Activated T-cell treated with anti-CD3 and anti-CD28 coated beads, Interleukin-2, amount 50 U/mL, for 72 hours (primary cell): ENCODE measurements at regions not wholly inside any gene's neighbourhood (a gene's known extent, or its start where the extent isn't known, plus 50 kb on each side); places are given as distances from the start of the nearest gene placed in this dataset.

Experiments
- ATAC-seq, 2 donors: fragments of 150-1000 bp; cut with Tn5 transposase; replicated peaks in 1 of 2; 2 replicates each; pipeline ENCODE4 v1.10.0; 2021; ENCODE audit warnings: moderate library complexity in 2 of 2, mild to moderate bottlenecking in 1 of 2
- DNase-seq, 2 donors: peaks; one replicate each; pipeline ENCODE4 v3.0.0; 2021 to 2022; ENCODE audit warnings: mixed read lengths in 1 of 2
- H3K27ac Mint-ChIP-seq: one replicate; pipeline ENCODE4 v1.8.0; 2022; ENCODE audit warnings: mild to moderate bottlenecking, moderate library complexity, mixed read lengths
- H3K27me3 Mint-ChIP-seq: one replicate; pipeline ENCODE4 v1.8.0; 2022; ENCODE audit warnings: low read depth, mixed read lengths
- H3K36me3 Mint-ChIP-seq, 2 donors: one replicate each; pipeline ENCODE4 v1.8.0; 2022; ENCODE audit warnings: mixed read lengths in 2 of 2, mild to moderate bottlenecking in 1 of 2; ENCODE audit not compliant: insufficient read depth in 2 of 2
- H3K4me1 Mint-ChIP-seq: one replicate; pipeline ENCODE4 v1.8.0; 2022; ENCODE audit warnings: low read depth, mixed read lengths
- H3K4me3 Mint-ChIP-seq, 2 donors: one replicate each; pipeline ENCODE4 v1.8.0; 2022; ENCODE audit warnings: mild to moderate bottlenecking in 2 of 2, mixed read lengths in 2 of 2, moderate library complexity in 2 of 2
- H3K9me3 Mint-ChIP-seq, 2 donors: one replicate each; pipeline ENCODE4 v1.8.0; 2022; ENCODE audit warnings: mixed read lengths in 2 of 2

DNA sequence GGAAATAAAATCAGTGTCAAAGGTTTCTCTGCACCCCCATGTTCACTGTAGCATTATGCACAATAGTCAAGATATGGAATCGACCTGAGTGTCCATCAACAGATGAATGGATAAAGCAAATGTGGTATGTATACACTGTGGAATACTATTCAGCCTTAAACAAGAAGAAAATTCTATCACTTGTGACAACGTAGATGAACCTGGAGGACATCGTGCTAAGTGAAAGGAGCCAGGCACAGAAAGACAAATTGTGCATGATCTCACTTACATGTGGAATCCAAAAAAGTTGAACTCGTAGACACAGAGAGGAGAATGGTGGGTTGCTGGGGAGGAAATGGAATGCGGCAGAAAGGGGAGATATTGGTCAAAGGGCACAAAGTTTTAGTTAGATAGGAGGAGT is 136.3 kb upstream of the ESR1 start:
- DNase-seq (no peak), ATAC-seq (no peak)
- Mint-ChIP-seq H3K36me3 (no peaks in the 10 kb centered on the region), H3K9me3 (no peaks in the 10 kb centered on the region), H3K4me3 (no peak overlapping the region), H3K27me3 (peaks cover 23% of the 10 kb centered on the region), H3K4me1 (peaks cover 6% of the 10 kb centered on the region), H3K27ac (no peak overlapping the region)

DNA sequence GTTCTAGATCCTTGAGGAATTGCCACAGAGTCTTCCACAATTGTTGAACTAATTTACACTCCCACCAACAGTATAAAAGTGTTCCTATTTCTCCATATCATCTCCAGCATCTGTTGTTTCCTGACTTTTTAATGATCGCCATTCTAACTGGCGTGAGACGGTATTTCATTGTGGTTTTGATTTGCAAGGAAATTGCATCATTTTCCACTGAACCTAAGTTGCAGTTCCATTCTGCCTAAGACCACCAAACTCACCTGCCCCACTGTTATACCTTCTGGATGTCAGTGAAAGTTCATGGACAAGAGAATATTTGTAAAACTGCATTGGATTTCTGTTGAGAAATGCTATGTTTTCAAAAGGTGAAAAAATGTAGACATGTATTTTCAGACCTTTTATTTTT is 132.9 kb upstream of the ESR1 start:
- DNase-seq (no peak), ATAC-seq (no peak)
- peaks cover 7% of the 10 kb centered on the region for H3K27me3 Mint-ChIP-seq
- H3K9me3 Mint-ChIP-seq = no peaks in the 10 kb centered on the region
- H3K4me1 Mint-ChIP-seq = peaks cover 10% of the 10 kb centered on the region
- H3K36me3 Mint-ChIP-seq = no peaks in the 10 kb centered on the region
- no peak overlapping the region for H3K27ac Mint-ChIP-seq
- H3K4me3 Mint-ChIP-seq = no peak overlapping the region

DNA sequence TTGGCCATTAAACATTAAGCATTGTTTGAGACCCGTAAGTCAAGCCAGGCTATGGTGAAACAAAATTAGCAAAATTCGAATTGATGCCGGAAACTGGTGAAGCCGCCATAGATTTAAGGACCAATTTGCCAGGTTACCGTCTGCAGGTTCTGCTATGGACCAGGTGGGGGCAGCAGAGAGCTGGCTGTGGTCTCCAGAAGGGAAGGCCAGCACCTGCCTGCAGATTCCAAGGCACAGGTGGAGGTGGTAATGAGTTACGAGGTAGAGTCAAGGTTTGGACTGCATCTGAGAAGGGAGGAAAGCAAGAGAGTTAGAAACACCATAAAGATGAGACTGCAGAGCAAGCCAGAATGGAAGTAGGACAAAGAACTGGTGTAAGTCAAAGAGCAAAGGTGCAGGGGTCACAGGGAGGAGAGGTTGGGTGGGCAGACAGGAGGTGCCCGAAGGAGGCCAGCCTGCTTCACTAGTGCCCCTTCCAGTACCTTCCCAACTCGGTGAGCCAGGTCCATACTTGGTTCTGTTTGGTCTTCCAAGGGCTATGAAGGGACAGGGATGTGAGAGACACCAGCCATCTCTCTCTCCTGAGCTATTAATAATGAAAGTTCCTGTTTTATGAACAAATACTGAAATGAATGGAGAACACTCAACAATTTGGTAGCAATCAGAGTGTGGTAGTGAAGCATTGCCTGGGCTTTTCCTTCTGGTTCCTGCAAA is 131.6 kb upstream of the ESR1 start:
- H3K4me3 Mint-ChIP-seq = no peak overlapping the region
- peaks cover 13% of the 10 kb centered on the region for H3K4me1 Mint-ChIP-seq
- peaks cover 6% of the 10 kb centered on the region for H3K27me3 Mint-ChIP-seq
- ATAC-seq (peak; percentile 64 to 68), DNase-seq (peak; percentile 51)
- H3K27ac Mint-ChIP-seq = no peak overlapping the region
- H3K36me3 Mint-ChIP-seq = no peaks in the 10 kb centered on the region
- no peaks in the 10 kb centered on the region for H3K9me3 Mint-ChIP-seq

DNA sequence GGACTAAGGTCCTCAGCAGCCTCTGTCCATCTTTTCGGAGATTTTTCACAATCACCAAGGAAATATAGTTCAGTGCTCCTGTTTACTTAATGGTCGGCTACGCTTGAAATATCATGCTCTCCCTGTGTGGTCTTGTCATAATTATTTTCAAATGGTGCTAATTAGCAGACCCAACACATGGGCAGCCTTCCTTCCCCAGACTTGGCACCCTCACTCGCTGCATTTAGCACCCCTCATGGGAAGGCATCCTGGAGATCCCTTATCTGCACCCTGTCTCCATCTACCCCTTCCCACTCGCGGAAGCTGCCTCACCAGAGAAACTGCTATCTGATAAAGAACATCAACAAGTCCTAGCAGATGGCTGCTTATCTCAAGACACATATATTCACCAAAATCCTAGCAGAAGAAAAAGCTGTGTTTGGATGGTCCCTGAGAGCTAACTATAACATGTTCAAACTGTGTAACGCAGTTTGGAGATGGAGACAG is 131.0 kb upstream of the ESR1 start:
- peaks cover under 1% of the 10 kb centered on the region for H3K27me3 Mint-ChIP-seq
- no peaks in the 10 kb centered on the region for H3K36me3 Mint-ChIP-seq
- no peak for DNase-seq
- no peaks in the 10 kb centered on the region for H3K9me3 Mint-ChIP-seq
- H3K4me3 Mint-ChIP-seq = no peak overlapping the region
- H3K27ac Mint-ChIP-seq = no peak overlapping the region
- peaks cover 18% of the 10 kb centered on the region for H3K4me1 Mint-ChIP-seq
- ATAC-seq = no peak

DNA sequence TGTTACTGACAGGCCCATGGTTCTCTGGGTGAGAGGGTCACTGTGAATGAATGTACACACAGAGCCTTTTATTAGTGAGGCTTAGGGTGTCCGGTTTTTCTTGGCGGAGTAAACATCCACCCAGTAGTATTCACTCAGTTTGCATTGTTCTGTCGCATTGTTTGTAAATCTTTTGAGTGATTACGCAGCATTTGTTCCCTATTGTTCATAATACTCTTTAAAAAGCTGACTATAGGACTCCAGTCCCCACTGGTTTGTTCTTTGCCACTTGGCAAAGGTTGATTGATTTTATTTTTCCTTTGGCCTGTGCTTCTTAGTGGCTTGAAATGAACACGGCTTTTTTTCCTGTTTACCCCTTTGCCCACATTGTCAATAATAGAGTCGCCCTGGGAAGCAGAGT is 130.1 kb upstream of the ESR1 start:
- ATAC-seq (no peak), DNase-seq (no peak)
- no peaks in the 10 kb centered on the region for H3K27me3 Mint-ChIP-seq
- peaks cover 21% of the 10 kb centered on the region for H3K4me1 Mint-ChIP-seq
- no peaks in the 10 kb centered on the region for H3K9me3 Mint-ChIP-seq
- H3K27ac Mint-ChIP-seq = no peak overlapping the region
- no peak overlapping the region for H3K4me3 Mint-ChIP-seq
- no peaks in the 10 kb centered on the region for H3K36me3 Mint-ChIP-seq

DNA sequence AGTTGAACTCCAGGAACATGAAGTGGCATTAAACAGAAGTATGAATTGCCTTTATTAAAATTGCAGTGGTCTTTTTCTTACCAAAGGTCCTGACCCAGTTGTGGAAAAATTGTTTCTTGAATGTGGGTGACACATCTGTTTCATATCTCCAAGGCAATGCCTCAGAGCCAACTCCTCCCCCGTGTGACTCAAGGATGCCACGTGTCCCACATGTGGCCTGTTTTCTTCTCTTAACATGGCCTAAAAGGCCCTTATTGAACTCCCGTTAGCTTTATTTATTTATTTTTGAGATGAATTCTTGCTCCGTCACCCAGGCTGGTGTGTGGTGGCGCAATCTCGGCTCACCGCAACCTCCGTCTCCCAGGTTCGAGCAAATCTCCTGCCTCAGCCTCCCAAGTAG is 128.4 kb upstream of the ESR1 start:
- DNase-seq (peak; percentile 14 to 44), ATAC-seq (peak; percentile 67)
- H3K4me3 Mint-ChIP-seq = no peak overlapping the region
- H3K4me1 Mint-ChIP-seq = peaks cover 21% of the 10 kb centered on the region
- no peak overlapping the region for H3K27ac Mint-ChIP-seq
- peaks cover 5% of the 10 kb centered on the region for H3K27me3 Mint-ChIP-seq
- H3K9me3 Mint-ChIP-seq = no peaks in the 10 kb centered on the region
- no peaks in the 10 kb centered on the region for H3K36me3 Mint-ChIP-seq

DNA sequence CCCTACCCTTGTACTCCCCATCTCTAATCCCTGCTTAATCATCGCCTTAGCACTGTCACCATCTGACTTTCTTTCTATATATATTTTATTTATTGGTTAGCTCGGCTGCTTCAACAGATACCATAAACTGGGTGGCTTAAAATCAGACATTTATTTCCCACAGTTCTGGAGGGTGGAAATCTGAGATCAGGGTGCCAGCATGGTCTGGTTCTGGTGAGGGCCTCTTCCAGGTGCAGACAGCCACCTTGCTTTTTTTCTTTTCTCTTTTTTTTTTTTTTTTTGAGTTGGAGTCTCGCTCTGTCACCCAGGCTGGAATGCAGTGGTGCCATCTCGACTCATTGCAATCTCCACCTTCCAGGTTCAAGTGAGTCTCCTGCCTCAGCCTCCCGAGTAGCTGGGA is 127.5 kb upstream of the ESR1 start:
- no peak for DNase-seq
- Mint-ChIP-seq H3K9me3 (no peaks in the 10 kb centered on the region), H3K4me1 (peaks cover 21% of the 10 kb centered on the region), H3K4me3 (no peak overlapping the region), H3K27ac (no peak overlapping the region), H3K36me3 (no peaks in the 10 kb centered on the region), H3K27me3 (peaks cover 5% of the 10 kb centered on the region)
- ATAC-seq = no peak

DNA sequence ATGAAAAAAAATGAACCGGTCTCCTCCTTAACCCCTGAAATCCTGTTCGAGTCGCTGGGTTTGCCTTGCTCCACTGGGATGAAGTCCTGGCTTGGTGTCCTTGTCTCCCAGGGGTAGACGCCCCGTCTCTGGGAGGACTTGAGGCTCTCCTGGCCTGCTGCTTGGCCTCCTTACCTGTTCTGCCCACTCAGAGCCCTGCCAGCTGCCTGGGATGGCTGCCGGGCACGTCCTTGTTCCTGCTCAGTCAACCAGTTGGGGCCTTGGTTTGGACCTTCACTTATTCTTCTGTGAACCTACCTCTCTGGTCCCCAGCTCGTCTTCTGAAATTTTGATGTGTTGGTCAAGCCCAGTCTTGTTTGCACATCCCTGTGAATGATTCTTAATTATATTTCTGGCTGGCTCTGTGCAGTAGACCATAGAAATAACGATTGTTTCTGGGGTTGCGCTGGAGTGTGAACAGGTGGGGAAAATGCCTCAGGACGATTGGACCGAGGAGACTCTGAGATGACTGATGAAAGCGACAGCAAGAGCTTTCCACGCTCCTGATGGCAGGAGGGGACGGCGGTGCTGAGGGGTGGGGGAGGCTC is 126.5 kb upstream of the ESR1 start:
- Mint-ChIP-seq H3K27ac (no peak overlapping the region), H3K9me3 (no peaks in the 10 kb centered on the region), H3K4me1 (peaks cover 17% of the 10 kb centered on the region), H3K36me3 (no peaks in the 10 kb centered on the region), H3K4me3 (no peak overlapping the region), H3K27me3 (peaks cover 5% of the 10 kb centered on the region)
- DNase-seq (no peak), ATAC-seq (no peak)

DNA sequence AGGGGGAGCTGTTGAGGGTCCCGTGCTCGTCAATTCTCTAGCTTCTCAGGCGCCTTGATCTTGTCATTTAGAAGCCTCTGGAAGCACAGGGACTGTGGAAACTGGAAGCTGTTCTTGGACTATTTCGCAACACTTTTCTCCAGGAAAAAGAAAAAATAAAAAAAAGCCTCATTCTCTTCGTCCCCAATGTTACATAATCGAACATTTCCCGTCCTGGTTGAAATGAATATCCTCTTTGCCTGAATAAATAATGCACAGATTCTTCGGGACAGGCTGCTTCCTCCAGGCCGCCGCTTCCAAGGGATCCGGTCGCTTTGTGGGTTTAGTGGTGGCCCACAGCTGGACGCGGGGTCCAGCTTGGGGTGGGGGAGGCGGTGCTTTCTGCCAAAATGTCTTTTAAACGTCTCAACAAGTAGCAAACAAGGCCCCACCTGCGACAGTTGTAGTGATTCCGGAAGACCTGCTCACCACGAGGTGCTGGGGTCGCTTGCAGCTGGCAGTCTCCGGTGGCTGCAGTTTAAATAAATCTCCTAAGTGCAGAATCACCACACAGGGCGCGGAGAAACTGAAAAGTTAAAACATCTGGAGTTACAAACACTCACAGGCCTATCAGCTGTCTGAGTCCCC is 125.9 kb upstream of the ESR1 start:
- ATAC-seq (no peak), DNase-seq (no peak)
- Mint-ChIP-seq H3K27me3 (peaks cover 5% of the 10 kb centered on the region), H3K4me3 (peak overlapping the region in 1 of 2 donors; percentile 23), H3K9me3 (no peaks in the 10 kb centered on the region), H3K4me1 (peaks cover 16% of the 10 kb centered on the region), H3K27ac (no peak overlapping the region), H3K36me3 (no peaks in the 10 kb centered on the region)

DNA sequence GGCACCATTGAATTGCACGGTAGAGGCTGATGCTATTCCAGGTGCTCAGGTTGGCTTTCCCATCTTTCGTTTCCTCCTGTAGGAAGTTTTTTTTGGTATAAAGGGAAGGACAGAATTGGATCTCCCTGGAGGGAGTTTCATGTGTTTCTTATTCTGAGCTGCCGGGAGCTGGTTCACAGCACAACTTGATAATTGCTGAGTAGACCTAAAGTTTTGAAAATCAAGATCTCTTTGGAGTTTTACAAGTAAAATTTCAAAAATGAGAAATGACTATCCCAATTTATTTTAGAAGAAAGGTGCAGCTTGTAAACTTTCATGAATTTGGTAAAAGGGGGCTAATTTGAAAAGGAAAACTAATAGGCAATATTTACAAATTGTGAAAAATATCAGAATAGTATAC is 125.2 kb upstream of the ESR1 start:
- H3K27me3 Mint-ChIP-seq = peaks cover 5% of the 10 kb centered on the region
- peaks cover 16% of the 10 kb centered on the region for H3K4me1 Mint-ChIP-seq
- no peak for DNase-seq
- H3K27ac Mint-ChIP-seq = no peak overlapping the region
- H3K4me3 Mint-ChIP-seq = no peak overlapping the region
- no peaks in the 10 kb centered on the region for H3K36me3 Mint-ChIP-seq
- no peak for ATAC-seq
- no peaks in the 10 kb centered on the region for H3K9me3 Mint-ChIP-seq

DNA sequence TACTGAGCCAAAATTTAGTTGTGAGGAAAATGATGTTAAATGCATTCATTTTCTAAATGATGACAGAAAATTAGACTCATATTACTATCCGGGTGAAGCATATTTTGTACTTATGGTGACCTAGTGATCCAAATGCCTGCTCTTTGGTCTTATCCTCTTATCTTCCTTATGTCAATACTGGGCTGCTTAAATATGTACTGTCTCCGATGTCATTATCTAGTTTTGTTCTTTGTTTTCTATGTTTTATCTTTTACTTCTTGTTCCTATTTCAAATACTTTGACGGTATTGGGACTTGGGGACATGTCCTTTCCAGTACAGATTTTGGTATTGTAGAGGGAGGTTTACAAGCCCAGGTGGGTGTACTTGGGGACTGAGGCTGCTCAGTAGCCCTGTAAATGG is 124.6 kb upstream of the ESR1 start:
- H3K36me3 Mint-ChIP-seq = no peaks in the 10 kb centered on the region
- no peak overlapping the region for H3K27ac Mint-ChIP-seq
- H3K4me1 Mint-ChIP-seq = peaks cover 16% of the 10 kb centered on the region
- DNase-seq (no peak), ATAC-seq (no peak)
- no peaks in the 10 kb centered on the region for H3K9me3 Mint-ChIP-seq
- peaks cover 5% of the 10 kb centered on the region for H3K27me3 Mint-ChIP-seq
- H3K4me3 Mint-ChIP-seq = no peak overlapping the region

DNA sequence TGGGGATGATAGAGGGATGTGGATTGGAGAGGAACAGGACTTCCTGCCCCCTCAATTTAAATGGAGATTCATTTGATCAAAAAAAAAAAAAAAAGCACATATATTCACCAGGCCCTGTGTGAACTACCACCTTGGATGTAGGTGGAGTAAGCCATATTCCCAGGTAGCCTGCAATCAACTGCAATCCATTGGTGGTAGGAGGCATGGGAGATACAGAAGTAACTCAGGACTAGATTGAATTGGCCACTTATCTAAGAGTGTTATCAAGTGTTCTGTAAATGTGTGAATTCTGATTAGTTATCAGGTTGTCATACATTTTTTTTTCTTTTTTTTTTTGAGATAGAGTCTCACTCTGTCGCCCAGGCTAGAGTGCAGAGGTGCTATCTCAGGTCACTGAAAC is 124.1 kb upstream of the ESR1 start:
- H3K36me3 Mint-ChIP-seq = no peaks in the 10 kb centered on the region
- no peak overlapping the region for H3K4me3 Mint-ChIP-seq
- peaks cover 16% of the 10 kb centered on the region for H3K4me1 Mint-ChIP-seq
- no peak overlapping the region for H3K27ac Mint-ChIP-seq
- ATAC-seq (no peak), DNase-seq (no peak)
- no peaks in the 10 kb centered on the region for H3K9me3 Mint-ChIP-seq
- H3K27me3 Mint-ChIP-seq = peaks cover 5% of the 10 kb centered on the region

DNA sequence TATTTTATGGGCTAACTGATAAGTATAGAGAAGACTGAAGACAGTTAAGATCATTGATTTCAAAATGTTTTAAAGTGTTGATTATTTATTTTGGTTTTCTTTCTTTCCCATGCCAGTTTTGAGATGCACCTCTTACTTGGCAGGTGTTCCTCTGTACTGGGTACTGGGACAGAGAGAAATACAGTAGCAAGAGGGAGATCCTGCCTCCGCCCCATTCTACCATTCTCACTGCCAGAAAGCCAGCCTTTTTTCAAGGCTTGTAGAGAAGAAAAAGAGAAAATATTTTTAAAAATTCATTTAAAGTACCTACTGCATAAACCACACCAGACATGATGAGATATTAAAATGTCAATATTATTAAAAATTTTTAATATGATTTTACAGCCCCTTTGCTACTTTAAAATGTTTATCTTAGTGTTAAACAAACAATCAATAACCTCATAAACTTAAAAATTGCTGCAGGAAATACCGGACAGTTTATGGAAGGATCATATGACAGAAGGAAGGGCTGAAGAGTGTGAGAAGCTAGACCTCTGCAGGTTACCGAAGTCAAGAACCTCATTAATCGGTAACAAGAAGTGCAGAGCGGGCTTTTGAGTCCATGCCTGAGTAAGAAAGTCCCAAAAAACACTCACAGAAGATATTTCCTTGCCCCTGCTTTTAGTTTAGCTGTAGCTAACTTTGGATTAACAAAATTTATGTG is 117.8 kb upstream of the ESR1 start:
- Mint-ChIP-seq H3K9me3 (no peaks in the 10 kb centered on the region), H3K4me1 (peaks cover 21% of the 10 kb centered on the region), H3K27ac (no peak overlapping the region), H3K36me3 (no peaks in the 10 kb centered on the region), H3K4me3 (peak overlapping the region; percentile 67 to 87), H3K27me3 (peaks cover 7% of the 10 kb centered on the region)
- DNase-seq = no peak
- no peak for ATAC-seq
